ENCODE measurements at regions not wholly inside any gene's neighbourhood (a gene's known extent, or its start where the extent isn't known, plus 50 kb on each side); places are given as distances from the start of the nearest gene placed in this dataset.

GRCh38 chr14:65281991-65282895 lies 130.3 kb upstream of the FUT8 start:
- no peak for TF ChIP-seq YY1 (IDR thresholded peaks at IDR 0.05; ENCODE audit: insufficient read depth, insufficient read length)
- no peak for TF ChIP-seq SUZ12 (IDR thresholded peaks at IDR 0.05; ENCODE audit: extremely low read depth, insufficient read depth, insufficient read length)
- no peak for TF ChIP-seq ZNF274 (IDR thresholded peaks at IDR 0.05; ENCODE audit: low read depth, low read length)
